RPMI7951 (cell line): ENCODE measurements at regions not wholly inside any gene's neighbourhood (a gene's known extent, or its start where the extent isn't known, plus 50 kb on each side); places are given as distances from the start of the nearest gene placed in this dataset.

Experiments
- DNase-seq: peaks from one replicate; pipeline ENCODE4 v3.0.0-alpha.2; 2012; ENCODE audit warnings: low read depth

DNA sequence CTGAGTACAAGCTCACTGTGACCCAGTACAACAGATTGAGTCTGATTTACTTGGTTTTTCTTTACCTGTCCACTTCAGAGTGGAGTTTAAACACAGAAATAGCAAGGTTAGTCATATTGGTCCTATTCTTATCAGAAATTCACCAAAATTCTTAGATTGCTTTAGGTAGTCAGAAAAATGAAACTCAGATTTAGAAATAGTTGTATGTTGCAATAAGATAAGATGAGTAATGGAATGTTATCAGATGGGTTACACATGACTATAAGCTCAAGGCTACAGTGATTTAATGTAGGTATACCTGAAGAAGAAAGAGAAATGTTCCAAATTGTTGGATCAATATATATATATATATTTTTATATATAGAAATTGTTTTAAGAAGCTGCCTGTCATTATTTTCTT, 524.1 kb downstream of the LRFN5 start:
- DNase-seq: no peak

GRCh38 chr14:42123526-42123925, 516.9 kb downstream of the LRFN5 start:
- no peak for DNase-seq

- DNase-seq: no peak
Observed at GRCh38 chr14:42113358-42114069, 506.8 kb downstream of the LRFN5 start.

GRCh38 chr14:42112108-42112507, 505.4 kb downstream of the LRFN5 start:
- no peak for DNase-seq

- no peak for DNase-seq
Observed at GRCh38 chr14:42111355-42111754, 504.7 kb downstream of the LRFN5 start.

DNA sequence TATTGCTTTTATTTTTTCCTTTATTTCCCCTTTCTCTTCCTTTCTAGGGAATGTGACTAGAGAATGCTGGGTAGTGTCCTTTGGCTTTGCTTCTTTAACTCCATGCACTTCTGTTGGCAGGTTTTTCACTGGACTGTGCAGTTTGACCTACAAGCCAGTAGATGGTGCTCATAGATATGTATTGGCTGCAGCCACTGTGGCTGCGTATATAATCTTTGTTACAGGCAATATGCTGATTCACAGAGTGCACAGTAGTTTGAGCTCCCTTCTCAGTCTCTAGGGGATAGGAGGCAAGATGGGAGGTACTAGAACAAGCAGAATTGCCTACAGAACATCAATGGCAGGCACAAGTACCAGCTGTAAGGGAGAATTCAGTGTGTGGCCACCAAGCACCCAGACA, 503.5 kb downstream of the LRFN5 start:
- peak; percentile 29 for DNase-seq

DNA sequence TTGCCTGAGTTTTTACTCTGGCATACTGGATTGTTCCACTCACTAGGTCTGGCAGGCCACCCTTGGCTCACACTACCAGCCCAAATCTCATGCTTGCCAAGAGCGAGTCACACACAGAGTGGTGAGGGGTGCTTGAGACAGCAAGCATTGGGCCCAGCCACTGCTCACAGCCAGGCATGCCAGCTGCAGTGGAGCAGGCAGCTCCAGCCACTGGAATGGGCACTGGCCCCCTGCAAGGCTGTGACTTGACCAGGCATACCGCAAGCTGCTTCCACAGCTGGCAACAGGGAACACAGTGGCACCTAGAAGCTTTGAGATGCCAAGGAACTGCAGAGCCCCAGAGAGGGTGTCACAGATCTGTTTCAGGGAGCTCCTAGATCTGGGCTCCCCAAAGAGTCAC, 488.5 kb downstream of the LRFN5 start:
- no peak for DNase-seq

DNA sequence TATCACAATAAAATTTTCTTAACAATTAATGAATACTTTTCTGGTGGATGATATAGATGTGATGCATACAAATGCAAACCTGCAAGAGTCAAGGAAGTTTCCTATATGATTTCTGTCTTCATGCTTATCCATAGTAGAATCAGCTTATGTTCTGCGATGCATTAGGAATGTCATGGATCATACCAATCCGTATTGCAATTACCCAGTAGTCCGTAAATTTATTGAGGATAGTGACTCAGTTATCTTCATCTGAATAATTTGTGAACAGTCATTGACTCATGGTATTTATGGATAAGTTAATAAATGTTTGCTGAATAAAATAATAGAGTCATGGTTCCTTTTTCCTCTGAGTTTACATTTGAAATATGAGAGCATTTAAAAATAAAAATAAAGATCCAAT, 483.4 kb downstream of the LRFN5 start:
- DNase-seq: no peak

DNA sequence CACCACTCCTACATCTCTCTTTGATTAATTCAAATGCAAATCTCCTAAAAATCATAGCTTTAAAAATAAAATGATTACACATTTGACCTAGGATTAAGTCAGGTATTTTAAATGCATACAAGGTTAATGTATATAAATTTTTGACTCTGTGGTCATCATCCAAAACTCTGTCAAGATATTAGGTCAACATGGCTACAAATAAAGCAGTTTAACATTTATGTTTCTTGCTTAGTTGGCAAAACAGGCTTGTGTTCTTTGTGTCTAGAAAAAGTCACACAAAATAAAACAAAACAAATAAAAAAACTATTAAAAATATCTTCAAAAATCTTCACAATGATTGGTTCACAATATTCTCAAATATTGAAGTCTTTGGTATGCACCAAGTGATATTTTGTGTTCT, 473.2 kb downstream of the LRFN5 start:
- no peak for DNase-seq

DNA sequence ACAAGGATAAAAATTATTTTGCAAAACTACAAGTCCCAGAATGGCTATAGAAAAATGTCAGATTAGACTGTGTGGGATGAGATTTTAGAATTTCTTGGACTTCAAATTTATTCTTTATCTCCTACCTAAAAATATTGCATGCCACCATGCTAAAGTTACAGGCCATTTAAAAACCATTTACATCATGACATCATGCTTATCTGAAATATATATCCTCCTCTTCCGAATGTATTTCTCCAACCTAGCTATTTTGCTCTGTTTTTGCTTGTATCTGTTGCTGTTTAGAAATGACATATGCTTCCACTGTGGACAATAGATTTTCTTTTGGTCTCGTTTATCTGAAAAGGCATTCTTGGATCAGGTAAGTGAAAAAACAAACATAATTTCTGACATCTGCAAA, 471.7 kb downstream of the LRFN5 start:
- DNase-seq: no peak

DNA sequence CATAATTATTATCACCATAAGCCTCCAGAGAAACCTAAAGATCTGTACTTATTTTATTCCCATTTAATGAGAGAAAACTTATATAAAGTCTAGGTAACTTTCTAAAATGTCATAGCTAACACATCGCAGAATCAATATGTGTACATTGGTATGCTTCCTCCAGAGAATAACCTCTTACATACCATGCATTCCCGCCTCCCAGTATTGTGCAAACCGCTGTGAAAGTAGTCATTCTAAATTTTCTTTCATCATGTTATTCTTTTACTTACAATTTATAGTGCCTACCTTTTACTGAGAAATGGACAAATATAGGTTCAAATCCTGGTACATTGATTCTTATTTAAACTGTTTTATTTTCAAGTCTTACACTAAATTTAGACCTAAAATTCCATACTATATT, 463.4 kb downstream of the LRFN5 start:
- no peak for DNase-seq

GRCh38 chr14:42057111-42057510, 450.4 kb downstream of the LRFN5 start:
- no peak for DNase-seq

- no peak for DNase-seq
Observed at GRCh38 chr14:42047421-42048055, 440.9 kb downstream of the LRFN5 start.

DNA sequence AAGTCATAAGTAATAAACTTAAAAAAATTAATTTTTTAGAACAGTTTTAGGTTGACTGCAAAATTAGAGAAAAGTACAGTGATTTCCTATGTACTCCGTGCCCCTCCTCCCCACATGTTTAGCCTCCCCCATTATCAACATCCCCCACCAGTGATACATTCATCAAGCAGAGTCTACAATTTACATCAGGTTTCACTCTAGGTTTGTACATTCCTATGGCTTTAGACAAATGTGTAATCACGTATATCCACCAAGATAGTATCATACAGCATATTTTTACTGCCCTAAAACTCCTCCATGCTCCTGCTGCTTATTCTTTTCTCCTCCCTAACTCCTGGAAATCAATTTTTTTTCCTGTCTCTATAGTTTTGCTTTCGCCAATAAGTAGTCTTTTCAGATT, 438.7 kb downstream of the LRFN5 start:
- DNase-seq: no peak

- DNase-seq: no peak
Observed at GRCh38 chr14:42028607-42029006, 421.9 kb downstream of the LRFN5 start.

- no peak for DNase-seq
Observed at GRCh38 chr14:42027271-42027670, 420.6 kb downstream of the LRFN5 start.

DNA sequence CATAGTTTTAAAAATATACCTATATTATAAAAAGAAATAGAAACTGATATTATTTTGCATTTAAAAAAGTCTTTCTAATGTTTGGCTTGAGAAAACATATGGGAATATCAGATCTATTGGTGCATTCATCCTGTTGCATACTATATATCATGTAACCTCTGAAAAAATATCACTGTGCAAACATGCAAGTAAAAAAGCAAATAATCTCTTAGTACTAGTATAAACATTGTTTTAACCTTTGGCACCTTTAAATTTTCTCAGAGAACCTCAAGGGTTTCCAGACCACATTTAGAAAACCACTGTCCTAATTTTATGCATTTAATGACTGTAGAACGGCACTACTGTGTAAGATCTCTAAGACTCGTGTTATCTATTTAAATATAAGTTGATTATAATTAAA, 416.8 kb downstream of the LRFN5 start:
- DNase-seq: no peak

- DNase-seq: no peak
Observed at GRCh38 chr14:42014301-42014700, 407.6 kb downstream of the LRFN5 start.

DNA sequence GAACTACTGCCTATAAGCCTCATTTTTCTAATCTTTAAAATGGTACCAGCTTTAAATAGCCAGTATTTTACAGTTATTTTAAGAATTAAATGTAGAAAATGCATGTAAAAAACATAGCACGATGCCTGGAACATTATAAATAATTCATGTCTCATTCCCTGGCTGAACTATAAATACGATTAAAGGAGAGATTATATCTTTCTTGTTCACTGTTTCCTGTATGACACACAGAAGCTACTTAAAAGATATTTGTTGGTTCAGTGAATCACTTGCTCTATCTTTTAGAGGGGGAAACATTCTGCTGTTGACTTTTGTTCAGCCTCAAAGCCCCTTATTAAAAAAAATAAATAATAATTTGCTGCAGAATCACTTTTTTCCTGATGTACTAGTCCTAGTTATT, 406.9 kb downstream of the LRFN5 start:
- DNase-seq: no peak

- no peak for DNase-seq
Observed at GRCh38 chr14:42013153-42013552, 406.5 kb downstream of the LRFN5 start.

DNA sequence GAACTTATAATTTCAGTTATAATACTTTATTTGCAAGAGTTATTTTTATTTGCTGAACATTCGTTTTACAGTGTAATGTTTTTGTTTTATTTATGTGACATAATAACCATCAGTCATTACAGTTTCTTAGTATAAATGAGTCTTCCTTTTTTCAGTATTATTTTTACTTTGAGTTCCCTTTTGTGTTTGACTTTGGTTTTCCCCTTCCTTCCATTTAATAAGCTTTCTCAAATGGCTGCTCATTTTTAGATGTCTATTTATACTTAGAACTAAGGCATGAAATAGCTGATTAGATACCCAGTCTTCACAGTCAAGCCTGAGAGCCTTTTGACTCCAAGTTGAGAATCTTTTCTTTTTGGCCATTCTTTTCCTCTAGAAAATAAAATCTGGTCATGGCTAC, 404.5 kb downstream of the LRFN5 start:
- DNase-seq: no peak

GRCh38 chr14:42004321-42004720, 397.6 kb downstream of the LRFN5 start:
- DNase-seq: no peak

DNA sequence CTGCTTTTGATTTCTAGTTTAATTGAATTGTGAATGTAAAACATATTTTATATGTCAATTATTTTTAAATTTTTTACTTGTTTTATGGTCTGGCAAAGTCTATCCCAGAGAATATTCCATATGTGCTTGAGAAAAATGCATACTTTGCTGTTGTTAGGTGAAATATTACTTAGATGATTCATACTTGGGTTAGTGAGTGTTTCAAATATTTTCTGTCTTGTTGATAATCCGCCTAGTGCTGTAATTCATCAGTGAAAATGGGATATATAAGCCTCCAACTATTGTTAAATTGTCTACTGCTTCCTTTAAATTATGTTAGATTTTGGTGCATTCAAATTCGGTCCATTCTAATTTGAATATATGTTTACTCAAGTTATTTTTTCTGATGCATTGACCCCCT, 395.5 kb downstream of the LRFN5 start:
- no peak for DNase-seq

- no peak for DNase-seq
Observed at GRCh38 chr14:42001431-42001830, 394.8 kb downstream of the LRFN5 start.
